ENCODE measurements at regions not wholly inside any gene's neighbourhood (a gene's known extent, or its start where the extent isn't known, plus 50 kb on each side); places are given as distances from the start of the nearest gene placed in this dataset.

DNA sequence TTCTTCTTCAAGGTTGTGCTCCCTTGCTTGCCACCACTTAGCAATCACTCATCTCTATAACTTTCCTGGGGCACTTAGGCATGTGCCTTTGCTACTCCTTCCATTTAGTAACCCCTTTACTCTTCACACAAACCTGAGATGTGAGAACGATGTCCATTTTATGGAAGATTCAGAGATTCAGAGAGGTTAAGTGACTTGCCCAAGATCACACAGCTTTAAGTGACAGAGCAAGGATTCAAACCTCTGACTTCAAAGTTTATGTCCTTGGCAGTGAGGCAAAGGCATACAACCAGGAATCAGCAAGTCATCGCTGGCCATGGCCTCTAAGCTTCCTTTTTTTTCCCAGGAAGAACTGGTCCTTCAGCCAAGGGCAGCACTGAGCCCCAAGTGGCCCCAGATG lies 56.0 kb upstream of the GALNT10 start:
- ChIA-PET POLR2A (no interaction called here), CTCF (no interaction called here)
- Histone ChIP-seq H3K4me3 (ENCODE audit: low read depth in 2 of 2, low read length in 2 of 2) (no peak overlapping the region), H3K9me3 (ENCODE audit: control insufficient read depth, insufficient read depth, low read depth, low read length) (no peaks in the 10 kb centered on the region), H3K27ac (ENCODE audit: low read length) (no peak overlapping the region), H3K36me3 (ENCODE audit: control insufficient read depth, insufficient read depth, low read length) (no peaks in the 10 kb centered on the region), H3K27me3 (ENCODE audit: control insufficient read depth, insufficient read depth, low read length) (peaks cover 17% of the 10 kb centered on the region), H3K4me1 (ENCODE audit: control insufficient read depth, insufficient read depth, low read length) (no peaks in the 10 kb centered on the region)
- DNase-seq (ENCODE audit: low read depth, low spot score), result no peak
- no peak for ATAC-seq
- in situ Hi-C loops (cut with HindIII; ENCODE audit: low pct_unique_long_range_greater_than_20kb, low sequenced_read_pairs), result no loop called here
- TF ChIP-seq, protein P1, sequence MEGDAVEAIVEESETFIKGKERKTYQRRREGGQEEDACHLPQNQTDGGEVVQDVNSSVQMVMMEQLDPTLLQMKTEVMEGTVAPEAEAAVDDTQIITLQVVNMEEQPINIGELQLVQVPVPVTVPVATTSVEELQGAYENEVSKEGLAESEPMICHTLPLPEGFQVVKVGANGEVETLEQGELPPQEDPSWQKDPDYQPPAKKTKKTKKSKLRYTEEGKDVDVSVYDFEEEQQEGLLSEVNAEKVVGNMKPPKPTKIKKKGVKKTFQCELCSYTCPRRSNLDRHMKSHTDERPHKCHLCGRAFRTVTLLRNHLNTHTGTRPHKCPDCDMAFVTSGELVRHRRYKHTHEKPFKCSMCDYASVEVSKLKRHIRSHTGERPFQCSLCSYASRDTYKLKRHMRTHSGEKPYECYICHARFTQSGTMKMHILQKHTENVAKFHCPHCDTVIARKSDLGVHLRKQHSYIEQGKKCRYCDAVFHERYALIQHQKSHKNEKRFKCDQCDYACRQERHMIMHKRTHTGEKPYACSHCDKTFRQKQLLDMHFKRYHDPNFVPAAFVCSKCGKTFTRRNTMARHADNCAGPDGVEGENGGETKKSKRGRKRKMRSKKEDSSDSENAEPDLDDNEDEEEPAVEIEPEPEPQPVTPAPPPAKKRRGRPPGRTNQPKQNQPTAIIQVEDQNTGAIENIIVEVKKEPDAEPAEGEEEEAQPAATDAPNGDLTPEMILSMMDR (IDR thresholded peaks at IDR 0.05), result no peak
- TF ChIP-seq, protein P2, sequence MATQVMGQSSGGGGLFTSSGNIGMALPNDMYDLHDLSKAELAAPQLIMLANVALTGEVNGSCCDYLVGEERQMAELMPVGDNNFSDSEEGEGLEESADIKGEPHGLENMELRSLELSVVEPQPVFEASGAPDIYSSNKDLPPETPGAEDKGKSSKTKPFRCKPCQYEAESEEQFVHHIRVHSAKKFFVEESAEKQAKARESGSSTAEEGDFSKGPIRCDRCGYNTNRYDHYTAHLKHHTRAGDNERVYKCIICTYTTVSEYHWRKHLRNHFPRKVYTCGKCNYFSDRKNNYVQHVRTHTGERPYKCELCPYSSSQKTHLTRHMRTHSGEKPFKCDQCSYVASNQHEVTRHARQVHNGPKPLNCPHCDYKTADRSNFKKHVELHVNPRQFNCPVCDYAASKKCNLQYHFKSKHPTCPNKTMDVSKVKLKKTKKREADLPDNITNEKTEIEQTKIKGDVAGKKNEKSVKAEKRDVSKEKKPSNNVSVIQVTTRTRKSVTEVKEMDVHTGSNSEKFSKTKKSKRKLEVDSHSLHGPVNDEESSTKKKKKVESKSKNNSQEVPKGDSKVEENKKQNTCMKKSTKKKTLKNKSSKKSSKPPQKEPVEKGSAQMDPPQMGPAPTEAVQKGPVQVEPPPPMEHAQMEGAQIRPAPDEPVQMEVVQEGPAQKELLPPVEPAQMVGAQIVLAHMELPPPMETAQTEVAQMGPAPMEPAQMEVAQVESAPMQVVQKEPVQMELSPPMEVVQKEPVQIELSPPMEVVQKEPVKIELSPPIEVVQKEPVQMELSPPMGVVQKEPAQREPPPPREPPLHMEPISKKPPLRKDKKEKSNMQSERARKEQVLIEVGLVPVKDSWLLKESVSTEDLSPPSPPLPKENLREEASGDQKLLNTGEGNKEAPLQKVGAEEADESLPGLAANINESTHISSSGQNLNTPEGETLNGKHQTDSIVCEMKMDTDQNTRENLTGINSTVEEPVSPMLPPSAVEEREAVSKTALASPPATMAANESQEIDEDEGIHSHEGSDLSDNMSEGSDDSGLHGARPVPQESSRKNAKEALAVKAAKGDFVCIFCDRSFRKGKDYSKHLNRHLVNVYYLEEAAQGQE (IDR thresholded peaks at IDR 0.05; ENCODE audit: insufficient read depth in 1 of 2, low read depth in 2 of 2, low read length in 1 of 2), result no peak
- no peak for TF ChIP-seq TCF7L2 (IDR thresholded peaks at IDR 0.05; ENCODE audit: low read depth, low read length)
- no peak for TF ChIP-seq POLR2AphosphoS5 (IDR thresholded peaks at IDR 0.05; ENCODE audit: low read depth, low read length)
- TF ChIP-seq SIN3A (IDR thresholded peaks at IDR 0.05; ENCODE audit: borderline replicate concordance, insufficient read depth, low read depth, low read length), result no peak
- BruUV-seq (replicated peaks), result no TSS peak
- intact Hi-C loops (cut with micrococcal nuclease; ENCODE audit: unreplicated experiment), result no loop called here

DNA sequence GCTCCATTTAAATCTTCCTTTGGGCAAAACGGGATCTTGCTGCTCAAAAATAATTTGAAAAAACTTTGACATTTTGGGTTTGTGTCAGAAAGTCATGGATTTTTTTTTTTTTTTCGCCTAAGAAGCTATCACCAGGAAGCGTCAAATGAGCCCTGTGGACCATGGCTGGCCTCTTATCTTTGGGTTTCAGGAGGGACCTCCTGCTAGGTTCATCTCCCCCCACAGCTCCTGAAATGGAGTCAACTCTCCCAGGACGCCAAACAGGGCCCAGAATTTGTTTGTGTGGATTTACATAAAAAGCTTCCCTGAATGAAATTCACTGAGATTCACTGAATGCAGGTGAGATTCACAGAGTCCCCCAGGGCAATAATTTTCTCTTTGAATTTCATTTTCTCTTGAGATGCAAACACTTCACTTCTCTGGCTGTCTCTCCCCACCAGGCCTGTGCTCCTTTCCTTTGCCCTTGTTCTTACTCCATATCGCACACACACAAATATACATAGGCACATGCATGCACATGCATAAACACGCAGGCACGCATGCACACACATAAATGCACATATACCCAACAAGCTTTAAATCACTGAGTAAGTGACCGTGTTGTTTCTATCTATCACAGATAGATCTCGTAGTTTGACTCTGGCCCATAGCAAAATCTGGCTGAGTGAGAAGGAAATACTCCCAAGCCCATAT lies 55.3 kb upstream of the GALNT10 start:
- POLR2A ChIA-PET, result interaction anchor here (0.6 kb wide), 1 partner anchor 72 kb away, joined by 3 read pairs; no protein-coding TSS in a partner anchor
- BruUV-seq (replicated peaks), result no TSS peak
- CTCF ChIA-PET, result no interaction called here
- ATAC-seq (no peak), DNase-seq (ENCODE audit: low read depth, low spot score) (no peak)
- Histone ChIP-seq H3K9me3 (ENCODE audit: control insufficient read depth, insufficient read depth, low read depth, low read length) (no peaks in the 10 kb centered on the region), H3K27me3 (ENCODE audit: control insufficient read depth, insufficient read depth, low read length) (peaks cover 15% of the 10 kb centered on the region), H3K4me3 (ENCODE audit: low read depth in 2 of 2, low read length in 2 of 2) (no peak overlapping the region), H3K36me3 (ENCODE audit: control insufficient read depth, insufficient read depth, low read length) (no peaks in the 10 kb centered on the region), H3K4me1 (ENCODE audit: control insufficient read depth, insufficient read depth, low read length) (no peaks in the 10 kb centered on the region), H3K27ac (ENCODE audit: low read length) (no peak overlapping the region)
- intact Hi-C loops (cut with micrococcal nuclease; ENCODE audit: unreplicated experiment), result no loop called here
- in situ Hi-C loops (cut with HindIII; ENCODE audit: low pct_unique_long_range_greater_than_20kb, low sequenced_read_pairs), result no loop called here
- no peak for TF ChIP-seq TCF7L2 (IDR thresholded peaks at IDR 0.05; ENCODE audit: low read depth, low read length)
- no peak for TF ChIP-seq SIN3A (IDR thresholded peaks at IDR 0.05; ENCODE audit: borderline replicate concordance, insufficient read depth, low read depth, low read length)
- TF ChIP-seq, protein P2 (IDR thresholded peaks at IDR 0.05; ENCODE audit: insufficient read depth in 1 of 2, low read depth in 2 of 2, low read length in 1 of 2), result no peak
- TF ChIP-seq, protein P1 (IDR thresholded peaks at IDR 0.05), result no peak
- no peak for TF ChIP-seq POLR2AphosphoS5 (IDR thresholded peaks at IDR 0.05; ENCODE audit: low read depth, low read length)
